Peyer's patch (tissue), 4 donors: ENCODE measurements at regions not wholly inside any gene's neighbourhood (a gene's known extent, or its start where the extent isn't known, plus 50 kb on each side); places are given as distances from the start of the nearest gene placed in this dataset.

Experiments
- POLR2A ChIP-seq, 2 donors: fragments of 450-650 bp; IDR thresholded peaks; one replicate each; pipeline ENCODE4 v1.5.1; 2017; ENCODE audit warnings: antibody characterized with exemption in 2 of 2, mild to moderate bottlenecking in 2 of 2, moderate library complexity in 2 of 2
- TF ChIP-seq, protein P1 (sequence below), 6 experiments: fragments of 450-650 bp in 4 of 6; fragments of 200-600 bp in 2 of 6; sonication (generic) in 1 of 6; IDR thresholded peaks; one replicate each; pipeline ENCODE4 v1.5.1; 2017 to 2019; ENCODE audit warnings: antibody characterized with exemption in 6 of 6, mild to moderate bottlenecking in 3 of 6, moderate library complexity in 1 of 6

DNA sequence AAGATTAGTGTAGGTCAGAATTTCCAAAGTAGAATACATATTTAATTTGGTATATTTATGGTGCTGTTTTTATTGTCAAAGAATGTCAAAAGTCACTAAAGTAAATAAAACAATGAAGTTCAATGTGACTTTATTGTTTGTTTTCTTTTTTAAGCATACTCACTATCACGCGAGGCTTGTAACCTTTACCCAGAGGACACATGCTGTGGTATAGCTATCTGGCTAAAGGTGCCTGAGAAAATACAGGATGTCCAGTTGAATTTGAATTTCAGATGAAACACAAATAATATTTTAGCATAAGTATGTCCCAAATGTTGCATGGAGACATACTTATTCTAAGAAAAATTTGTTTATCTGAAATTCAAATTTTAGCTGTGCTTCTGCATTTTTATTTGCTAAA is 103.3 kb upstream of the KLF7 start:
- TF ChIP-seq POLR2A (IDR thresholded peaks at IDR 0.05): no peak
- TF ChIP-seq, protein P1, sequence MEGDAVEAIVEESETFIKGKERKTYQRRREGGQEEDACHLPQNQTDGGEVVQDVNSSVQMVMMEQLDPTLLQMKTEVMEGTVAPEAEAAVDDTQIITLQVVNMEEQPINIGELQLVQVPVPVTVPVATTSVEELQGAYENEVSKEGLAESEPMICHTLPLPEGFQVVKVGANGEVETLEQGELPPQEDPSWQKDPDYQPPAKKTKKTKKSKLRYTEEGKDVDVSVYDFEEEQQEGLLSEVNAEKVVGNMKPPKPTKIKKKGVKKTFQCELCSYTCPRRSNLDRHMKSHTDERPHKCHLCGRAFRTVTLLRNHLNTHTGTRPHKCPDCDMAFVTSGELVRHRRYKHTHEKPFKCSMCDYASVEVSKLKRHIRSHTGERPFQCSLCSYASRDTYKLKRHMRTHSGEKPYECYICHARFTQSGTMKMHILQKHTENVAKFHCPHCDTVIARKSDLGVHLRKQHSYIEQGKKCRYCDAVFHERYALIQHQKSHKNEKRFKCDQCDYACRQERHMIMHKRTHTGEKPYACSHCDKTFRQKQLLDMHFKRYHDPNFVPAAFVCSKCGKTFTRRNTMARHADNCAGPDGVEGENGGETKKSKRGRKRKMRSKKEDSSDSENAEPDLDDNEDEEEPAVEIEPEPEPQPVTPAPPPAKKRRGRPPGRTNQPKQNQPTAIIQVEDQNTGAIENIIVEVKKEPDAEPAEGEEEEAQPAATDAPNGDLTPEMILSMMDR (IDR thresholded peaks at IDR 0.05): no peak
